KMS-11 (cell line): ENCODE measurements at regions not wholly inside any gene's neighbourhood (a gene's known extent, or its start where the extent isn't known, plus 50 kb on each side); places are given as distances from the start of the nearest gene placed in this dataset.

Experiments
- H2AFZ ChIP-seq: fragments of 200-600 bp; sonication (generic); 2 replicates; pipeline ENCODE4 v1.6.1; 2016; ENCODE audit warnings: antibody characterized with exemption, mixed run types, low read depth
- H3K27ac ChIP-seq: fragments of 200-600 bp; sonication (generic); 2 replicates; pipeline ENCODE4 v1.6.1; 2016; ENCODE audit warnings: mild to moderate bottlenecking, mixed run types
- H3K27me3 ChIP-seq: fragments of 200-600 bp; sonication (generic); 2 replicates; pipeline ENCODE4 v1.6.1; 2017; ENCODE audit warnings: mild to moderate bottlenecking, low read depth, mixed run types, moderate library complexity; ENCODE audit not compliant: insufficient read depth
- H3K36me3 ChIP-seq: fragments of 200-600 bp; sonication (generic); 2 replicates; pipeline ENCODE4 v1.6.1; 2017; ENCODE audit warnings: mild to moderate bottlenecking, mixed run types; ENCODE audit not compliant: insufficient read depth
- H3K4me1 ChIP-seq: fragments of 200-600 bp; sonication (generic); 2 replicates; pipeline ENCODE4 v1.6.1; 2016; ENCODE audit warnings: mild to moderate bottlenecking, low read depth, mixed run types; ENCODE audit not compliant: poor library complexity, severe bottlenecking
- H3K4me2 ChIP-seq: fragments of 200-600 bp; sonication (generic); 2 replicates; pipeline ENCODE4 v1.7.0; 2016; ENCODE audit warnings: mild to moderate bottlenecking, mixed run types
- H3K4me3 ChIP-seq: fragments of 200-600 bp; sonication (generic); IDR thresholded peaks from 2 replicates; pipeline ENCODE4 v1.6.1; 2017; ENCODE audit warnings: low read depth, low read length, mixed read lengths; ENCODE audit not compliant: insufficient read depth
- H3K79me2 ChIP-seq: fragments of 200-600 bp; sonication (generic); 2 replicates; pipeline ENCODE4 v1.6.1; 2016; ENCODE audit warnings: low read depth, mixed run types; ENCODE audit not compliant: insufficient read depth
- H3K9ac ChIP-seq: fragments of 200-600 bp; sonication (generic); 2 replicates; pipeline ENCODE4 v1.6.1; 2016; ENCODE audit warnings: mild to moderate bottlenecking, mixed run types
- H4K20me1 ChIP-seq: fragments of 200-600 bp; sonication (generic); 2 replicates; pipeline ENCODE4 v1.6.1; 2016; ENCODE audit warnings: mild to moderate bottlenecking, mixed run types; ENCODE audit not compliant: insufficient read depth
- TF ChIP-seq, protein P1 (sequence below): fragments of 200-600 bp; sonication (generic); conservative IDR thresholded peaks from 2 replicates; pipeline ENCODE4 v1.6.1; 2017; ENCODE audit warnings: low read depth, mild to moderate bottlenecking, antibody characterized with exemption, low read length, moderate library complexity, mixed read lengths

DNA sequence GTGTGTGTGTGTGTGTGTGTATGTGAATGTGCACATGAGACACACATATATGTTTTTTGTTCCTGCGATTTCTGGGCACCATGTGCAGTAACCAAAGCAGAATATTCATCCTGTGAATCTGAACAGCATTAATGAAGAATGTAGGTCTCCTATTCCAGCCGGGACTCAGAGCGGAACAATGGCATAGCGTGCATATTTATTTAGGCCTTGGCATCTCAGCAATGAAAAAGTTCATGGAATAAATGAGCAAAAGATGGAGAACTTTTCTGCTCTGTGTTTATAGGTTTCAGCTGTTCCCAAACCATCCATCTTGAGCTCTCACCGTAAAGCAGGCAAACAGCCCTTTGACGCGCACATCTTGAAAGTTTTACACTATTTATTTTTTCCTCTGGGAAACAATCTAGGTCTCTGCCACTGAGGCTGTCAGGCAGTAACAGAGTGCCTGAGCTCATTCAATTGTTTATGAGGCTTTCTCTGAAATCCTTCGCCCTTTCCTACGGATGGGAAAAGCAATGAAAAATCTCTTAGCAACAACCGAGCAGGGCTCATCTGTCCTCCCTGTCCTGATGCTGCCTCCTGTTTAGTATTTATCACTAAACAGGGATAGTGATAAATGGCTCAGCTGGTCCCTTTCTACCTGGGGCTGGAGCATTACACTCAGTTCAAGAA, 65.9 kb upstream of the KCNK12 start:
- Histone ChIP-seq H3K36me3 (no peaks in the 10 kb centered on the region), H2AFZ (no peak overlapping the region), H3K79me2 (no peaks in the 10 kb centered on the region), H3K4me2 (no peak overlapping the region), H3K9ac (no peak overlapping the region), H3K4me1 (no peaks in the 10 kb centered on the region), H3K27ac (no peak overlapping the region), H4K20me1 (no peaks in the 10 kb centered on the region), H3K4me3 (no peak overlapping the region), H3K27me3 (no peaks in the 10 kb centered on the region)
- TF ChIP-seq, protein P1, sequence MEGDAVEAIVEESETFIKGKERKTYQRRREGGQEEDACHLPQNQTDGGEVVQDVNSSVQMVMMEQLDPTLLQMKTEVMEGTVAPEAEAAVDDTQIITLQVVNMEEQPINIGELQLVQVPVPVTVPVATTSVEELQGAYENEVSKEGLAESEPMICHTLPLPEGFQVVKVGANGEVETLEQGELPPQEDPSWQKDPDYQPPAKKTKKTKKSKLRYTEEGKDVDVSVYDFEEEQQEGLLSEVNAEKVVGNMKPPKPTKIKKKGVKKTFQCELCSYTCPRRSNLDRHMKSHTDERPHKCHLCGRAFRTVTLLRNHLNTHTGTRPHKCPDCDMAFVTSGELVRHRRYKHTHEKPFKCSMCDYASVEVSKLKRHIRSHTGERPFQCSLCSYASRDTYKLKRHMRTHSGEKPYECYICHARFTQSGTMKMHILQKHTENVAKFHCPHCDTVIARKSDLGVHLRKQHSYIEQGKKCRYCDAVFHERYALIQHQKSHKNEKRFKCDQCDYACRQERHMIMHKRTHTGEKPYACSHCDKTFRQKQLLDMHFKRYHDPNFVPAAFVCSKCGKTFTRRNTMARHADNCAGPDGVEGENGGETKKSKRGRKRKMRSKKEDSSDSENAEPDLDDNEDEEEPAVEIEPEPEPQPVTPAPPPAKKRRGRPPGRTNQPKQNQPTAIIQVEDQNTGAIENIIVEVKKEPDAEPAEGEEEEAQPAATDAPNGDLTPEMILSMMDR, result no peak

DNA sequence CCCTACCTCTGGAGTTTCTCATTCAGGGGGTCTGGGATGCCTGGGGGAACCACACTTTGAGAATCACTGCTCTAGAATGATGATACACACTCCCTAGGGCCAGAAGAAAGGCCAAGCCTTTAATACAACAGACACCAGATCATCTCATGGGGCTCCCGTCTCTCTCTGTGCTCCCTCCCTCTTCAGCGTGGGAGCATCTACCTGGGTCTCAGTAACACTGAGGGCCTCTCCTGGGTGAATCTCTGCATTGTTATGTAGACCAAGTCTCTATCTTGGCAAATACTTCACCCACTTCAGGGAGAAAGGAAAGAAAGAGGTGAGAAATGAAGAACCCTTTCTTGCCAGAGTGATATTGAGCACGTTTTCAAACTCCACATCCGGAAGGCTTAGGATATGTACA, 65.4 kb upstream of the KCNK12 start:
- Histone ChIP-seq H2AFZ (no peak overlapping the region), H3K27ac (no peak overlapping the region), H3K4me1 (no peaks in the 10 kb centered on the region), H3K36me3 (no peaks in the 10 kb centered on the region), H3K79me2 (no peaks in the 10 kb centered on the region), H3K9ac (no peak overlapping the region), H3K4me2 (no peak overlapping the region), H3K4me3 (no peak overlapping the region), H4K20me1 (no peaks in the 10 kb centered on the region), H3K27me3 (no peaks in the 10 kb centered on the region)
- TF ChIP-seq, protein P1, result no peak

DNA sequence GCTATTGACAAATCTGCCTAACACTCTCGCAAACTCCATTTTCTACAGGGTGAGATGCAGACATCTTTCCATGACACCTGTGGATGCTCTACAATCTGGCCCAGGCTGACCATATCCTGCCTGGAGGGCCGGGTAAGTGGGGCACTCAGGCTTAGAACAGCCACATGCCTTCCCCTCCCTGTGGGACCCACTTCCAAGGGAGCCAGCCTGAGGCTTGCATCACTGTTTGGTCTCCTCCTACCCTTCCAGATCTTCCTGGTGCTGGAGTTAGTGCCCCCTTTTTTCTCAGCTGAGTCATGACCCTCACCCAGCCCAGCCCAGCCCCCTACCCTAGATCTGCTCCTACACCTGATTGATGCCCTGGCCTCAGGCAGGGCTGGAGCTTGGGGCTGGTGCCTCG, 62.0 kb upstream of the KCNK12 start:
- Histone ChIP-seq H3K4me2 (no peak overlapping the region), H3K4me1 (no peaks in the 10 kb centered on the region), H3K36me3 (no peaks in the 10 kb centered on the region), H3K4me3 (no peak overlapping the region), H2AFZ (no peak overlapping the region), H3K79me2 (no peaks in the 10 kb centered on the region), H3K9ac (no peak overlapping the region), H3K27ac (no peak overlapping the region), H4K20me1 (no peaks in the 10 kb centered on the region), H3K27me3 (no peaks in the 10 kb centered on the region)
- TF ChIP-seq, protein P1, result no peak

DNA sequence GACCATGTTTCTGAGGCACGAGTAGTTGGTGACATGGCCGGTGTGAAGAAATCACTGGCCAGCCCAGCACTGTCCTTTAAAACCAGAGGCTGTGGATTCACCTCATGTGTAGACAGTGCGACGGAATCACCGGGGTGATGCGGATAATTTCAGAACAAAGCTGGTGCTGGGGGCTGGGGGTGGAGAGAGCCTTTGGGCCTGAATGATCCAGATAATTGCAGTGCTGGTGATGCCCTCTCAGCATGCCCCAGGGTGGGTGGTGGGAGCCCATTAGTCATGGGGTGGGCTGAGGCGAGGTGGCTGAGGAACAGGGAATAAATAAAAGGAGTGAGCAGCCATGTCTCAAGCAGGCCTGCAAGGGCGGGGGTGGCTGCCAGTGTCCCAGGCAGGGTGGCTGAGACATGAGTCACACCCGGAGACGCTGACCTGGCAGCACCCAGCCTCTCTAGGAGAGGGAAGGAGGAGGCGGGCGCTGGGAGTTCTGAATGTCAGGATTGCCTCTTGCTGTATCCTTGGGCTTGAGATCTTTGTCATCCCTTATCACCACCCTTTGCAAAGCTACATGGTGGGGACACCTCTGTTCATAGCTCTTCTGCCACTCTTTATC, 61.1 kb upstream of the KCNK12 start:
- Histone ChIP-seq H3K4me2 (no peak overlapping the region), H2AFZ (no peak overlapping the region), H4K20me1 (no peaks in the 10 kb centered on the region), H3K9ac (no peak overlapping the region), H3K4me1 (no peaks in the 10 kb centered on the region), H3K4me3 (no peak overlapping the region), H3K36me3 (no peaks in the 10 kb centered on the region), H3K27me3 (no peaks in the 10 kb centered on the region), H3K27ac (no peak overlapping the region), H3K79me2 (no peaks in the 10 kb centered on the region)
- TF ChIP-seq, protein P1, result no peak
